Skin of body (tissue), 1 donor: ENCODE measurements at regions not wholly inside any gene's neighbourhood (a gene's known extent, or its start where the extent isn't known, plus 50 kb on each side); places are given as distances from the start of the nearest gene placed in this dataset.
A peak's percentile ranks its signal among the peaks of the same experiment; 100 is the strongest.
"Not testable (repeated sequence)": the region's sequence is repeated elsewhere in the genome, so short reads cannot be mapped to it uniquely, and the experiment has no call there.

Experiments
- DNase-seq: peaks from one replicate; lab custom pipeline; 2025; lab: John Stamatoyannopoulos, UW

DNA sequence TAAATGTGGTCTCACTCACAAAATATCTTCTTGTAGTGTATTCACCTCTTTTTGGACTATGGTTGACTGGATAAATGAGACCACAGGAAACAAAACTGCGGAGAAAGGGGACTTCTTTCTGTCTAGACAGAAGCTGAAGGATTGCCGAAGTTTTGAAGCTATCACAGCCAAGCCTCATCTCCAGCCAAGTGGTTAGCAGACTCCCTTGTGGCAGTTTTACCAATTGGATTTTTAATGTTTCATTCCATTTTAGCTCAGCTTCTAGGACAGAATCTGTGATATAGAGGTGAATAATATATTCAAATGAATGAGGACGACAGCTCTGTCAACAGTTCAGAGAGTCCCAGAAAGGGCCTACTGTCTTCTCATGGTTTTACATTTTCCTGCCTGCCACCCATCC lies 215.7 kb upstream of the ZNF608 start:
- no peak for DNase-seq

DNA sequence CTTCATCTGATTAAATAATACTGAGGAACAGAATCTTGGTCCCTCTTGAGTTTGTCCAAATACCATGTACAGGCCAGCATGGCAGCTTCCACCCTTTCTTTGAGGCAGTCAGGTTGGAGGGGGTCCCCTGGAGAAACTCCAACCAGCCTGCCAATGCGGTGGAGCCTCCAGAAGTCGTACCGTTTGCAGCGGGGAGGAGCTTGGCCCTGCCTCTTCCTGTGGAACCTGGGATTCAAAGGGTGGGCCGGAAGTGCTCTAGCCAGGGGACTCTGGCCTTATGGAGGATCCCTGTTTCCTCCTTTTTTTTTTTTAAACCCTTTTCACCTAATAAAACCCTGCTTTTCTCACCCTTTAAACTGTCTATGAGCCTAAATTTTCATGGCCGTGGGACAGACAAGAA lies 216.3 kb upstream of the ZNF608 start:
- DNase-seq = no peak

DNA sequence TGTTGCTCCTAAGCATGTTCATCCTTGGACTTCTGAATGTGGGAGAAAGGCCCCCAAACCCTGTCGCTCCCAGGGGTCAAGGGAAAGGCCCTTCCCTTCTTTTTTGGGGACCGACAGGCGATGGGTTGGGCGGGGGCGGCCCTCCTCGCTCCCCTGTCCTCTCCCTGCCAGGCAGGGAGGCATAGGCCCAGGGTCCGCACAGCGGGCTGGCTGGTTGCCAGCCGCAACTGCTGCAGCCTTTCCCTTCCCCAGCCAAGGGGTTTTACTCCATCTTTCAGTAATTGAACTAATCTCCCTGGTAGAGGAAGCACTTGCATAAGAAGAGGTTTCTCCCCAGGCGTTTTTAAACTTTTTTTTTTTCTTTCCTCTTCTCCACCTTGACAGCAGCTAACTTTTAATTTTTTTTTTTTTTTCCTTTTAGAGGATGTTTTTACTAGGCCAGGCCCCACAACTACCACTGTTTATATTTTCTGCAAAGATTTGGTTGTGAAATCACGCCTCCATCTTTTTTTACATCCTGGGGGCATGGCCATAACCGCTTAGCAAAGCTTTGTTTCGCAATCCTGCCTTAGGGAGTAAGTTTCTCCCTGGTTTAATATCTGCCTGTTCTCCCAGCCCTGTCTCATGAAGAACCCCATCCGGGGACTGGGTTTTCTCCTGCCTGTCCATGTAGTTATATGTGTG lies 216.9 kb upstream of the ZNF608 start:
- no peak for DNase-seq

DNA sequence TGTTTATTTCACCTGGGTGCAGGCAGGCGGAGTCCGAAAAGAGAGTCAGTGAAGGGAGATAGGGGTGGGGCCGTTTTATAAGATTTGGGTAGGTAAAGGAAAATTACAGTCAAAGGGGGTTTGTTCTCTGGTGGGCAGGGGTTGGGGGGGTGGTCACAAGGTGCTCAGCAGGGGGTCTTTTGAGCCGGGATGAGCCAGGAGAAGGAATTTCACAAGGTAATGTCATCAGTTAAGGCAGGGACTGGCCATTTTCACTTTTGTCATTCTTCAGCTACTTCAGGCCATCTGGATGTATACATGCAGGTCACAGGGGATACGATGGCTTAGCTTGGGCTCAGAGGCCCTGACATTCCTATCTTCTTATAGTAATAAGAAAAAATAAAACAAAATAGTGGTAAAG lies 220.3 kb upstream of the ZNF608 start:
- DNase-seq = not testable (repeated sequence)

DNA sequence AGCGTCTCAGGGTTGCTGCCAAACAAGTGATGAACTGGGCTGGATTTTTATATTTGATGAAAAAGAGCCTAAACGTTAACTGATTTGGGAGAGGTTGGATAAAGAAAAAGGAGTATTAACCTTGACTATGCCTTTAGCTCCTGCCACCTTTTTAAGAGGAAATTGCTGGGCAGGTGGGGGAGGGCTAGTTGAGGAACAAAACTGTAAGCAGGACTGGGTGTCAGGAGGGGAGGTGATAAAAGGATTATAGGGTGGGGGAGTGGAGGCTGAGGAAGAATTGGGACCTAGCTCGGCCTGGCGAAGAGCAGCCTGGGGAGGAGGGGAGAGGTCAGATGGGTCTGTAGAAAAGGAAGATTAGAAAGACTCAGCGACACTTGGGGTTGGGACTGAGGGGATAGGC lies 223.9 kb upstream of the ZNF608 start:
- DNase-seq = not testable (repeated sequence)

DNA sequence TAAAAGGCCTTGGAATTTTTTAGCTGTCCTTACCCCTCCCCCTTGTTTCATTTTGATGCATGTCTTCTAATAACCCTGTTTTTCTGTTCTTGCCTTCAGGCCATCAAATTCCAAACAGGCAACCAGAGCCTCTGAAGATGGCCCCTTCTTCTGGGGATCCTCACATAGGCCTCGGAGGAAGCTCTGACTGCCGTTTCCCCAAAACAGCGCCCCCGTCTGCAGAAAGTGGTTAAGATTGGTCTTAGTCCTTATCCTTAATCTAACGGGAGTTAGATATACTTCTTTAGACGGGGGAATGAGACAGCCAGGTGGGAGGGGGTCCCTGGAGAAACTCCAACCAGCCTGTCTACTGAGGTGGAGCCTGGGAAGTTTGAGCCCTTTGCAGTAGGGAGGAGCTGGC lies 226.3 kb upstream of the ZNF608 start:
- no peak for DNase-seq

DNA sequence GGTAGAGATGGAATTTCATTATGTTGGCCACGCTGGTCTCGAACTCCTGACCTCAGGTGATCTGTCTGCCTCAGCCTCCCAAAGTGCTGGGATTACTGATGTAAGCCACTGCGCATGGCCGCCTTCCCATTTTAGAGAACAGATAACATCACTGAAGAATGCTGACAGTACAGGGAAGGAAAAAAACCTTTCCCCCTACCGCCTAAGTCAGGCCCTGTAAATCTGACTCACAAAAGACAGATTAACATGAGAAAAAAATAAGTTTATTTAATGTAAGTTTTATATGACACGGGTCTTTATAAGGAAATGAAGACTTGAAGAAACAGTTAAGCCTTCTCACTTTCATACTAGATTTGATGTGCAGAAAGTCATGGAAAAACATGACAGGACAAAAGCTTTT lies 227.2 kb upstream of the ZNF608 start:
- DNase-seq = no peak

DNA sequence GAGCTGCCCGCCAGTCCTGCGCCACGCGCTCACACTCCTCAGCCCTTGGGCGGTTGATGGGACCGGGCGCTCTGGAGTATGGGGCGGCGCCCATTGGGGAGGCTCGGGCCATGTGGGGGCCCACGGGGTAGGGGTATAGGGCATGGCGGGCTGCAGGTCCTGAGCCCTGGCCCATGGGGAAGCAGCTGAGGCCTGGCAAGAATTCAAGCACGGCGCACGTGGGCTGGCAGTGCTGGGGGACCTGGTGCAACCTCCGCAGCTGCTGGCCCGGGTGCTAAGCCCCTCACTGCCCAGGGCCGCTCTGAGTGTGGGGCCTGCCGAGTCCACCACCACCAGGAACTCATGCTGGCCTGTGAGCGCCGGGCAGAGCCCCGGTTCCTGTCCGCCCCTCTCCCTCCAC lies 229.6 kb upstream of the ZNF608 start:
- no peak for DNase-seq

DNA sequence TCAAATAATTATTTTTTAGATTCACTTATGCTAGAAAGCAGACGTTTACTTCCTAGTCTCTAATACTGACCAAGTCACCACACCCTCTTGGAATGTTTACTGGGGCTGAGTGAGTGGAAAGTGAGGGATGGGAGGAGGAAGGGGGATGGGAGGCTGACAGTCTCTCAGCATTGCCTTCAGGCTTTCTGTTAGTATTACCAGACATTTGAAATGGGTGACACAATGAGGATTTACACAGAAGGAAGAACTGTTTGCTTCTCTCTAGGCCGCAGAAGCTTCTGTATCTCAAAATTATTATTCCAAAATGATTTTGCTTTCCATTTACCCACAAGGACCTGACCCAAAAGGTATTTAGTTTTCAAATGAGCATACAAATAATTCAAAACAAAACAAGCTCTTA lies 232.8 kb upstream of the ZNF608 start:
- DNase-seq = peak; percentile 44

DNA sequence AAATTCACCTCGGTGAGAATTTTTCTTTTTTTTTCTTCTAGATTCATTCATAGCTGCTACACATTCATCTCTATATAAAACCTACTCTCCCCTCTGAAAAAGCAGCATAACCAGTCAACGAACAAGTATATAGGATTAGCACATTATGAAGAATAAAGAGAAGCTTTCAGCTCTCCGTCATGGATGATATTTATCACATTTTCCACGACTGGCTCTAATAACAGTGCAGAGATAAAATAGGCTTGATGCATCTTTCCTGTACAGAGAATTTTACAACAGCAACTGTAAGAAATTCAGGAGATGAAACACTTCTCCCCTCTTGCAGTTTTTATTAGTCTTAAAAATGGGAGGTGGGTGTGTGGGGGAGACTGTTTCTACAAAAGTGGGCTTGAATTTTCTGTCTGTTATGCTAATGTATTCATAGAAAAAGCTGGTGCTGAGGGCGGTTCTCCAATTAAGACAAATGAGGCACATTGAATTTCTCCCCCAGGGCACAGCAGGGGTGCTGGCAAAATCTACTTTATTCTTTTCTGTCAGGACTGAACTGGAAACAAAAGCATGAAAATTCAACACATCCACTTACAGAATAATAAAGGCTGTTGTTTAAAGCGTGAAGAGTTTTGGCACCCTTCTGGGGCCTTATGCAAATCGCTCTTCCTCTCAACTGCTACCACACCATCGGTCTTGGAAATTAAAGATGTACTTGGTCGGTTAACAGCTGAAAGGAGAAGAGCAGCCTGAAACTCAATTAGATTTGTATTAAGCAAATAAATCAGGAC lies 233.9 kb upstream of the ZNF608 start:
- DNase-seq = peak; percentile 65

DNA sequence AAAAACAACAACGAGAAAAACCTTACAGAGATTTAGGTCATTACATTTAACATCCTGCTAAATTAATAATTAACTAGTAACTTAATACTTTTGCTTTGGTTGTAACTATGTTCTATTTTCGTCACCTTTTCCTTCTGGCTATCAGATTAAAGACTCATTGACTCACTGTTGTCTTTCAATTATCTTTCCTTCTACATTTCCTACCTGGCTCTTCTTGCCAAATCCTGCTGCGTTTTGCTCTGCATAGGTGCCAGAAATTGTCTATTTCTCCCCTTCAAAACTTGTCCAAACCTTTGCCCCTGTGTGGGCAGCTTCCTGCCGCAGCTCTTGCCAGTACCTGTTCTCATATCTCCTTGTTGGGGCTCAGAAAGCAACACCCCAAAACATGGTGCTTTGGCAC lies 235.5 kb upstream of the ZNF608 start:
- DNase-seq = no peak

DNA sequence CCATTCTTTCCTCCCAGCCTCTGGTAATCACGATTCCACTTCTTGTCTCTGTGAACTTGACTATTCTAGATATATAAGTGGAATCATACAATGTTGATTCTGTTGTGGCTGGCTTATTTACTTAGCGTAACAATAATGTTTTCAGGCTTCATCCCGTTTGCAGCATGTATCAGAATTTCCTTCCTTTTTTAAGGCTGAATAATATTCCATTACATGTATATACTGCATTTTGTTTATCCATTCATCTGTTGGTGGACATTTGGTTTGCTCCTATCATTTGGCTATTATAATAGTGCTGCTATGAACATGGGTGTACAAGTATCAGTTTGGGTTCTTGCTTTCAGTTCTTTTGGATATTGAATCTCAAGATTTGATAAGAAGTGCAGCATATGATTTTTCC lies 239.7 kb upstream of the ZNF608 start:
- no peak for DNase-seq

DNA sequence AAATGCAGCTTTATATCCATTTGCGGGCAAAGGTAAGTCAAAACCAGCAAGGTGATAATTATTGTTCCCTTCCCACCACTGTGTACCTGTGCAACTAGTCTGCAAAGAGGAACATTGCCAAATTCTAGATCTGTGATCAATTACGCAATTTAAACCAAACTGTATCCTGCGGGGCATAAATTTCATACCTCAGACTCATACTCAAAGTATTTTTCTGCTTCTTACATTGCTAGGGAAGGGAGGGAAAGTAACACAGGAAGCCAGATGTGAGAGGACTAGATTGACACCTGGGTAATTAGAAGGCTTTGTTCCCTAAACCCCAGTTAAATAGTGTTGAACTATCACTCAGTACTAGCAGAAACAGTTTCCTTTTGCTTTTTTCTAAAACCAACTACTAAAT lies 240.2 kb upstream of the ZNF608 start:
- no peak for DNase-seq

DNA sequence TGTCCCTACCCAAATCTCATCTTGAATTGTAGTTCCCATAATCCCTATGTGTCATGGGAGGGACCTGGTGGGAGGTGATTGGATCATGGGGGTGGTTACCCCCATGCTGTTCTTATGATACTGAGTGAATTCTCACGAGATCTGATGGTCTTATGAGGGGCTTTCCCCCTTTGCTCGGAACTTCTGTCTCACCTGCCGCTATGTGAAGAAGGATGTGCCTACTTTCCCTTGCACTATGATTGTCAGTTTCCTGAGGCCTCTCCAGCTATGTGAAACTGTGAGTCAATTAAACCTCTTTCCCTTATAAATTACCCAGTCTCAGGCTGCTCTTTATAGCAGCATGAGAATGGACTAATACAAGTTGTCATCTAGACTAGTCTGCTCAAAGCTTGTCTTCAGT lies 241.3 kb upstream of the ZNF608 start:
- DNase-seq = not testable (repeated sequence)

DNA sequence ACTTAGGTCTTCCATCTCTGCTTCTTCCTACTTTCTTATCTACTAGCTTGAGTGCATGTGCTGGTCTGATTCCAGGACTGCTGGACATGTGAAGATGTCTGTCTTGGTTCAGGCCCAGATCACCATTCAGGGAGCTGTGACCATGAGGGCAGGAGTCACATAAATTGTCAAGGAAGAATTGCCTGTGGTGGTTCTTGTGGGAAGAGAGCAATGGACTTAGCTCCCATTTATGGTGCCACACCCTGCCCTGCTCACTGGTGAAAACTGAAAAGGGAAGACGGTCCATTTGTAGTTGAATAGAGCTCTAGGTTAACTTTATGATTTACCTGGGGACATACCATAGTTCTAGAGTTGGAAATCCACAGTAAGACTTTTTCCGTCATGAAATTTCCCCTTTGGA lies 244.3 kb upstream of the ZNF608 start:
- no peak for DNase-seq

DNA sequence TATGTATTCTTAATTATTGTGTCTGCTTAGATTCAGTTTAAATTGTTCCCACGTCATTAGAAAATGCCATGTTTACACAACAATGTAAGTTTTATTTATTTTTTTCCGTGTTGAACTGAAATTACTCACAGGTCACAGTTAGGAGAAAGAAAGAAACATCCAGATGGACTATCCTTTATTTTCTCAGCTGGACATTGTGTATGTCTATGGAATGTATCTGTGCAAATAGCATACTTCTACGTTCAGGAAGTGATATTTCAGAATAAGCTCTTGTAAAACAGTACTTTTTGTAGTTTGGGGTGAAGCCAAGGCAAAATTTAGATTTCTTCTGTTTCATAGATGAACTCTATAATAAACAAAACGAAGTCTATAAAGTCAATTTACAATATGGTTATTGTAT lies 249.0 kb upstream of the ZNF608 start:
- no peak for DNase-seq

DNA sequence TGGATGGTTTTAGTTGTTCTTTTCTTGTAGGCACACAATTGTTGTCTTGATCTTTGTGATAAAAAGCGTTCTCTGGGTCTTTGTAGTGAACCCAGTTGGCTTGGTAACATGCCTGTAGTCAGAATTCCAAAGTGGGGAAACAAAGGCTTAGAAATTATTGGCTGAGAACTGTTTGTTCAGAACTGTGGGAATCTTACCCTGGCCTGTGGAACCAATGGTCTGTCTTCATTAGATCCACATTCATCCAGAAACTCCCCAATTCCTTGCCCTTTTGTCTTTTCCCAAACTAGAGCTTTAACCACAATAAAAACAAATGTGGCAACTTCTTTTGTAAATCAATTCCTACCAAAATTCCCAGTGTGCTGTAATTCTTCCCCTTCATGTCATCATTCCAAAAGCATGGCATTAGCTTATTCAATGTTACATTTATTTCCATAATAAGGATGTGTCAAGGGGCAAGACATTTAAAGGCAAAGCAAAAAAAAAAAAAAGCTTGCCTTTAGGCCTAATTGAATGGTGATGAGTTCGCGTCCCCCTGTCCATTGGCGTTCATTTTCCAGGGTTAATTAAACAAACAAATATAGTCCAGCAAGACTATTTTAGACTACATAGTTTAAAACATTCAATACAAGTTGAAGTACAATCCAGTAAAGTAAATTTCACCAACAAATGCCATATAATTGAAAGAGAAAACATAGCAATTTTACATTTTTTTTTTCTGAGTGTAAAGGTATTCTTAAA lies 249.8 kb upstream of the ZNF608 start:
- no peak for DNase-seq

DNA sequence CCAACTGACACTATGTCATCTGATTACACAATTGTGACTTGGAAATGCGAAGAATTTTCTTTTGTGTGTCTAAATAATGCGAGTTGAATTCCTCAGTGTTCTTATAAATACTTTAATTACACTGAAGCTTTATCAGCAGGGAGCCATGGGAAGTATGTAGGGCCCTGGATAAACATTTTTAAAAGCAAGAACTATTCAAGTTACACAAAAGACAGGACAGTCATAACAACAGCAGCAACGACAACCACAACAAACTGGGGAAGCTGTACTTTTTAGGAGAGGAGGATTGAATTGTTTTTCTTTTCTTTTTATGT lies 250.3 kb upstream of the ZNF608 start:
- DNase-seq = no peak

DNA sequence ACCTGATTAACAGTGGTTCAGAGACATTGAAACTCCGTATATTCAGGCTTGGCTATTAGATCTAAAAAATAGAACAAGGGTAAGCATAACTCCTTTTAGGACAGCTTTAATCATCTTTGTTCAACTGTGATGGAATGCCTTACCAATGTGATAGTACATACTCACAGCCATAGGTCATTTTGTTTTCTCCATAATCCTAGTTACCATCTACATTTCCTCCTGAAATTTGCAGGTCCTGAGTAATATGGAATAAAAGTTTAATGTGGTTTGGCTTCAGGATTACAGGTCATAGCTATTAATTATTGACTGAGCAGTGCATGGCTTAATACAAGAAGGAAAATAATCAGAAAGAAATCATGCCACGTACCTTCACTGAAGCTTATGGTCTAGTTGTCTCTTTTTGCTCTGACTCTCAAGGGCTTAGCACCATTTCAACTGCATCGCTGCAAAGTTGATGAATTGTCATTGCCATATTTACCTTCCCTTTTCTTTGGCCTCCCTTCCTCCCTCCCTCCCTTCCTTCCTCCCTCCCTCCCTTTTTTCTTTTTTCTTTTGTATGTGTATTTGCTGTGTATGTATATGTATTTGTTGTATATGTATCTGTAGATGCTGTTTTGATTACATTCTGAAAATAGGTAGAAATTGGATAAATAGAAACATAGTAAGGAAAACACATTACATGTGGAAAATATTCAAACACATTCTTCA lies 250.9 kb upstream of the ZNF608 start:
- DNase-seq = no peak

DNA sequence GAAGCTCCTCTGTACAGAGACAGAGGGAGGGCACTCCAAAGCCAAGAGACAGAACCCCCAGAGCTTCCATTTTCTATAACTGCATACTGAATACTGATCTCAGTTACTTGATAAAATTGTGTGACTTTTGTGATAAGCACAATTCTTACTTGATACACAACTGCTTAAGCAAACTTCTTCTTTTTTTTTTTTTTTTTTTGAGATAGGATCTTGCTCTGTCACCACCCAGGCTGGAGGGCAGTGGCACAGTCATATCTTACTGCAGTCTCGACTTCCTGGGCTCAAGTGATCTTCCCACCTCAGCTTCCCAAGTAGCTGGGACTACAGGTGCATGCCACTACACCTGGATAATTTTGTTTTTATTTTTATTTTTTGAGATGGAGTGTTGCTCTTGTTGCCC lies 252.1 kb upstream of the ZNF608 start:
- DNase-seq = no peak

DNA sequence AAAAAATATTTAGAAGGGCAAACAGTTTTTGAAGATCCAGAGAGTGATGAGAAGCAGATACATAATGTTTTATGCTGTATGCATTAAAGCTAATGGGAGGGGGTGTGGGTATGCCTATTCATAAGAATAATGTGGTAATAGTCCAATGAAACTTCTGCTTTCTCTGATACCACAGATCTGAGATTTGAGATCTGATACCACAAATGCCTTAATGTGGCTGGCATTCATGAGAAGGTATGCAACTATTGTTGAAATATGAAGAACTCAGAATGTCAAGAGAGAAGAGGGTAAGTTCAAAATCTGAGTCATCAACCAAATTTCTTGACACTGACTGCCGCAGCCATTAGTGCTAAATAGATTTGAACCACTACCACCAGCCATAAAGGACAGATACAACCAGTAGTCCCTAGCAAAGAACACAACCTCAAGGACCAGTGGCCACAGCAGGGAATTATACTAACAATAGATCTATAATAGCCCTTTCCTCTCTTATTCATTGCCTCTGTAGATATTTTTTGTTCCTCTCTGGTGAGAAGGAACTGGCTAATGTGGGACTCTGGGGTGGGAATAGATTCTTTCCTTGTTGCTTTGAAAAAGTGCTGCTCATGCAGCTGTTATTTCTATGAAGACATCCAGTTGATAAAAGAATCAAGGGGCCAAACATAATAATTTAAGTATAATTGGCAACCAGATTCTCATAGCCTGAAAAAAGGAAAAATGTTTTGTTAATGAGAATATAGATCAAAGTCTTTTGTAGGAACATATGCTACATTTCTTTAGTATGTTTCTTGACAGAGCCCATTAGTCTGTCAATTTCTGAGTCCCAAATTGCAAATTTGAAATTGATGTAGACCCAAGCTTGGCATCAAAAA lies 256.5 kb upstream of the ZNF608 start:
- DNase-seq = no peak
